ENCODE measurements at regions not wholly inside any gene's neighbourhood (a gene's known extent, or its start where the extent isn't known, plus 50 kb on each side); places are given as distances from the start of the nearest gene placed in this dataset.

DNA sequence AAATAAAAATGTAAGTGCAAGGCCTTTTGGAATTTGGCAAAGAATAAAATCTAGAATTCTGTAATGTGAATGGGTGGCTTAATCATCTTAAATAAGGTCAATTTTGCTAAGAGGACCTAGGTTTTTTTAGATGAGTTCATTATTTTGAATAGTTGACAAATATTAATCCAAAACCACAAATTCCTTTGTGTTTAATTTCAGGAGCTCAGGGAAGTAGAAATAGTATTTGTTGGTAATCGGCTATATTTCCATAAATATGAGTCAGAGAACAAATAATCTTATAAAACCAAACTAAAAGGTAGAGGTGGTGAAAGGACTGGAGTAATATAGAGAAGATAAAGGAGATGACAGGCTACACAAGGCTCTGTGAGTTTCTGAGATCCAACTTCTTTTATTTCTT, 190.4 kb upstream of the TLL1 start:
- Histone ChIP-seq H3K4me1 (ENCODE audit: insufficient read depth, low read length) (no peaks in the 10 kb centered on the region), H3K36me3 (replicated peaks in 1 of 2; ENCODE audit: control insufficient read depth in 1 of 2, insufficient read depth in 2 of 2, low read length in 2 of 2) (no peaks in the 10 kb centered on the region), H3K4me2 (ENCODE audit: low read depth, low read length) (no peak overlapping the region), H3K27me3 (ENCODE audit: control insufficient read depth in 1 of 2, insufficient read depth in 2 of 2, low read length in 2 of 2) (no peaks in the 10 kb centered on the region; a peak in 1 of 5 replicates), H4K20me1 (ENCODE audit: insufficient read depth, low read length) (no peaks in the 10 kb centered on the region), H3K4me3 (replicated peaks in 1 of 3; ENCODE audit: insufficient read depth in 1 of 3, low read depth in 2 of 3, low read length in 3 of 3) (no peak overlapping the region), H3K27ac (ENCODE audit: extremely low read length, insufficient read depth, low read length) (no peak overlapping the region), H3K79me2 (ENCODE audit: insufficient read depth, low read length) (no peaks in the 10 kb centered on the region), H2AFZ (ENCODE audit: low read length) (no peak overlapping the region), H3K9ac (ENCODE audit: insufficient read depth, low read depth, low read length) (no peak overlapping the region), H3K9me3 (ENCODE audit: low read length) (no peaks in the 10 kb centered on the region)
- BruUV-seq (replicated peaks) = no TSS peak
- 0% methylated on average over 1 of the region's 1 CpG for WGBS (ENCODE audit: low lambda C conversion rate)
- FAIRE-seq (no peak), ATAC-seq (no peak), DNase-seq (ENCODE audit: low spot score) (no peak)
- POLR2A ChIA-PET = no interaction called here
- CTCF ChIA-PET (ENCODE audit: low intra/inter-chr PET ratio, low total read pairs) = no interaction called here
- intact Hi-C loops (cut with micrococcal nuclease; ENCODE audit: unreplicated experiment) (no loop called here), in situ Hi-C loops (cut with HindIII; ENCODE audit: extremely low pct_ligation_motif_present, low pct_unique_long_range_greater_than_20kb) (no loop called here)
- TF ChIP-seq, protein P1, sequence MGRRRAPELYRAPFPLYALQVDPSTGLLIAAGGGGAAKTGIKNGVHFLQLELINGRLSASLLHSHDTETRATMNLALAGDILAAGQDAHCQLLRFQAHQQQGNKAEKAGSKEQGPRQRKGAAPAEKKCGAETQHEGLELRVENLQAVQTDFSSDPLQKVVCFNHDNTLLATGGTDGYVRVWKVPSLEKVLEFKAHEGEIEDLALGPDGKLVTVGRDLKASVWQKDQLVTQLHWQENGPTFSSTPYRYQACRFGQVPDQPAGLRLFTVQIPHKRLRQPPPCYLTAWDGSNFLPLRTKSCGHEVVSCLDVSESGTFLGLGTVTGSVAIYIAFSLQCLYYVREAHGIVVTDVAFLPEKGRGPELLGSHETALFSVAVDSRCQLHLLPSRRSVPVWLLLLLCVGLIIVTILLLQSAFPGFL (CRISPR knock-in tag; IDR thresholded peaks at IDR 0.05) = no peak
- TF ChIP-seq, protein P2, sequence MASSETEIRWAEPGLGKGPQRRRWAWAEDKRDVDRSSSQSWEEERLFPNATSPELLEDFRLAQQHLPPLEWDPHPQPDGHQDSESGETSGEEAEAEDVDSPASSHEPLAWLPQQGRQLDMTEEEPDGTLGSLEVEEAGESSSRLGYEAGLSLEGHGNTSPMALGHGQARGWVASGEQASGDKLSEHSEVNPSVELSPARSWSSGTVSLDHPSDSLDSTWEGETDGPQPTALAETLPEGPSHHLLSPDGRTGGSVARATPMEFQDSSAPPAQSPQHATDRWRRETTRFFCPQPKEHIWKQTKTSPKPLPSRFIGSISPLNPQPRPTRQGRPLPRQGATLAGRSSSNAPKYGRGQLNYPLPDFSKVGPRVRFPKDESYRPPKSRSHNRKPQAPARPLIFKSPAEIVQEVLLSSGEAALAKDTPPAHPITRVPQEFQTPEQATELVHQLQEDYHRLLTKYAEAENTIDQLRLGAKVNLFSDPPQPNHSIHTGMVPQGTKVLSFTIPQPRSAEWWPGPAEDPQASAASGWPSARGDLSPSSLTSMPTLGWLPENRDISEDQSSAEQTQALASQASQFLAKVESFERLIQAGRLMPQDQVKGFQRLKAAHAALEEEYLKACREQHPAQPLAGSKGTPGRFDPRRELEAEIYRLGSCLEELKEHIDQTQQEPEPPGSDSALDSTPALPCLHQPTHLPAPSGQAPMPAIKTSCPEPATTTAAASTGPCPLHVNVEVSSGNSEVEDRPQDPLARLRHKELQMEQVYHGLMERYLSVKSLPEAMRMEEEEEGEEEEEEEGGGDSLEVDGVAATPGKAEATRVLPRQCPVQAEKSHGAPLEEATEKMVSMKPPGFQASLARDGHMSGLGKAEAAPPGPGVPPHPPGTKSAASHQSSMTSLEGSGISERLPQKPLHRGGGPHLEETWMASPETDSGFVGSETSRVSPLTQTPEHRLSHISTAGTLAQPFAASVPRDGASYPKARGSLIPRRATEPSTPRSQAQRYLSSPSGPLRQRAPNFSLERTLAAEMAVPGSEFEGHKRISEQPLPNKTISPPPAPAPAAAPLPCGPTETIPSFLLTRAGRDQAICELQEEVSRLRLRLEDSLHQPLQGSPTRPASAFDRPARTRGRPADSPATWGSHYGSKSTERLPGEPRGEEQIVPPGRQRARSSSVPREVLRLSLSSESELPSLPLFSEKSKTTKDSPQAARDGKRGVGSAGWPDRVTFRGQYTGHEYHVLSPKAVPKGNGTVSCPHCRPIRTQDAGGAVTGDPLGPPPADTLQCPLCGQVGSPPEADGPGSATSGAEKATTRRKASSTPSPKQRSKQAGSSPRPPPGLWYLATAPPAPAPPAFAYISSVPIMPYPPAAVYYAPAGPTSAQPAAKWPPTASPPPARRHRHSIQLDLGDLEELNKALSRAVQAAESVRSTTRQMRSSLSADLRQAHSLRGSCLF (CRISPR knock-in tag; IDR thresholded peaks at IDR 0.05; ENCODE audit: borderline replicate concordance) = no peak
- TF ChIP-seq ARNT (IDR thresholded peaks at IDR 0.05) = no peak
- no peak for TF ChIP-seq ZNF441 (CRISPR knock-in tag; IDR thresholded peaks at IDR 0.05; ENCODE audit: borderline replicate concordance)
- no peak for TF ChIP-seq MEIS2 (CRISPR knock-in tag; IDR thresholded peaks at IDR 0.05)
- TF ChIP-seq SMARCC2 (IDR thresholded peaks at IDR 0.05) = no peak
- no peak for TF ChIP-seq YEATS4 (CRISPR knock-in tag; IDR thresholded peaks at IDR 0.05; ENCODE audit: borderline replicate concordance)
- TF ChIP-seq, protein P3, sequence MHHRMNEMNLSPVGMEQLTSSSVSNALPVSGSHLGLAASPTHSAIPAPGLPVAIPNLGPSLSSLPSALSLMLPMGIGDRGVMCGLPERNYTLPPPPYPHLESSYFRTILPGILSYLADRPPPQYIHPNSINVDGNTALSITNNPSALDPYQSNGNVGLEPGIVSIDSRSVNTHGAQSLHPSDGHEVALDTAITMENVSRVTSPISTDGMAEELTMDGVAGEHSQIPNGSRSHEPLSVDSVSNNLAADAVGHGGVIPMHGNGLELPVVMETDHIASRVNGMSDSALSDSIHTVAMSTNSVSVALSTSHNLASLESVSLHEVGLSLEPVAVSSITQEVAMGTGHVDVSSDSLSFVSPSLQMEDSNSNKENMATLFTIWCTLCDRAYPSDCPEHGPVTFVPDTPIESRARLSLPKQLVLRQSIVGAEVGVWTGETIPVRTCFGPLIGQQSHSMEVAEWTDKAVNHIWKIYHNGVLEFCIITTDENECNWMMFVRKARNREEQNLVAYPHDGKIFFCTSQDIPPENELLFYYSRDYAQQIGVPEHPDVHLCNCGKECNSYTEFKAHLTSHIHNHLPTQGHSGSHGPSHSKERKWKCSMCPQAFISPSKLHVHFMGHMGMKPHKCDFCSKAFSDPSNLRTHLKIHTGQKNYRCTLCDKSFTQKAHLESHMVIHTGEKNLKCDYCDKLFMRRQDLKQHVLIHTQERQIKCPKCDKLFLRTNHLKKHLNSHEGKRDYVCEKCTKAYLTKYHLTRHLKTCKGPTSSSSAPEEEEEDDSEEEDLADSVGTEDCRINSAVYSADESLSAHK (CRISPR knock-in tag; IDR thresholded peaks at IDR 0.05; ENCODE audit: borderline replicate concordance) = no peak
- no peak for TF ChIP-seq RXRA (CRISPR knock-in tag; IDR thresholded peaks at IDR 0.05)
- no peak for TF ChIP-seq MTA1 (CRISPR knock-in tag; IDR thresholded peaks at IDR 0.05; ENCODE audit: borderline replicate concordance)
- TF ChIP-seq, protein P4, sequence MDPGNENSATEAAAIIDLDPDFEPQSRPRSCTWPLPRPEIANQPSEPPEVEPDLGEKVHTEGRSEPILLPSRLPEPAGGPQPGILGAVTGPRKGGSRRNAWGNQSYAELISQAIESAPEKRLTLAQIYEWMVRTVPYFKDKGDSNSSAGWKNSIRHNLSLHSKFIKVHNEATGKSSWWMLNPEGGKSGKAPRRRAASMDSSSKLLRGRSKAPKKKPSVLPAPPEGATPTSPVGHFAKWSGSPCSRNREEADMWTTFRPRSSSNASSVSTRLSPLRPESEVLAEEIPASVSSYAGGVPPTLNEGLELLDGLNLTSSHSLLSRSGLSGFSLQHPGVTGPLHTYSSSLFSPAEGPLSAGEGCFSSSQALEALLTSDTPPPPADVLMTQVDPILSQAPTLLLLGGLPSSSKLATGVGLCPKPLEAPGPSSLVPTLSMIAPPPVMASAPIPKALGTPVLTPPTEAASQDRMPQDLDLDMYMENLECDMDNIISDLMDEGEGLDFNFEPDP (CRISPR knock-in tag; conservative IDR thresholded peaks at IDR 0.05) = no peak
- TF ChIP-seq ZNF276 (CRISPR knock-in tag; IDR thresholded peaks at IDR 0.05; ENCODE audit: low read depth) = no peak
